HG03097 (cell line): ENCODE measurements at regions not wholly inside any gene's neighbourhood (a gene's known extent, or its start where the extent isn't known, plus 50 kb on each side); places are given as distances from the start of the nearest gene placed in this dataset.

Experiments used
- ATAC-seq: cut with Tn5 transposase; IDR thresholded peaks from one replicate; pipeline ENCODE4 v1.9.1; 2021; ENCODE audit not compliant: unreplicated experiment, low FRiP score

DNA sequence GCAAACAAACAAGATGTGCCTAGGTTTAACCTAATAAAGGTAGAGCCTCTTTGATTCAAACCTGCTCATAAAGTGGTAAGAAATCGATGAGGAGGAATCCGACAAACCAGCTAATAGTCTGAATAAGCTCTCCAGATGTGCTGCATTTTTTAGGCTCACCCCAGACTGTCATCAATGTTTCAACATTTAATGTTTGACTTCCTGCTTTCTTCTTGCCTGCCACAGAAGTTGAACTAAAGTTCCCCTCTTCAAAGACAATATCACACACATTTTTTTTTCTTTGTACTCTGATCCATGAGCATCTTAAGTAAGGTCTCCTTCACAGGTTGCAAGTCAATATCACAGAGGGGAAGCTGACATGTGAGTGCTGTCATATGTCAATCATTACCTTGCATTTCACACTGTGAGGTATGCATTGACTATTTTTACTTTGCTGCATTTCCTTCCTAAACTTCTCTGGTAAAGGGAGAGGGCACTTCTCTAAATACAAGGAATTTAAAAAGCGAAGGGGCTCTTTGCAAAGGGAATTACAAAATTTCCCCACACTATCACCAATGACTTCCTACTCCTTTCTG is 172.3 kb upstream of the MCTP2 start:
- no peak for ATAC-seq

DNA sequence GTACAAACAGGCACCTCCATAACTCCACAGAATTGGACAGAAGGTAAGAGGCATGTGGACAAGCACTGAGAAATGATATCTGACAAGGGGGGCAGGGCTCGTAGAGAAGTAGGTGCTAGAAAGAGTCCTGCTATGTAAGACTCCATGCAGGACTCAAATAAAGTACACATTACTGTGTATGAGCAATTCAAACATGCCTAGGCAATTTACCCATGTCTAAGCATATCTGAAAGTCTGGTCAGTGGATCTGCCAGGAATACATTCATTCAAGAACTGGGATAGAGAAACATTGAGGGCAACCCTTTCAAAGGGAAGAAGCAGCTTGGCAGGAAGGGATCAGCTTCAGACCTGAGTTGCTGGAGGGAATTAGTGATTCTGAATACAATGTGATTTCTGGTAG is 174.1 kb upstream of the MCTP2 start:
- no peak for ATAC-seq

DNA sequence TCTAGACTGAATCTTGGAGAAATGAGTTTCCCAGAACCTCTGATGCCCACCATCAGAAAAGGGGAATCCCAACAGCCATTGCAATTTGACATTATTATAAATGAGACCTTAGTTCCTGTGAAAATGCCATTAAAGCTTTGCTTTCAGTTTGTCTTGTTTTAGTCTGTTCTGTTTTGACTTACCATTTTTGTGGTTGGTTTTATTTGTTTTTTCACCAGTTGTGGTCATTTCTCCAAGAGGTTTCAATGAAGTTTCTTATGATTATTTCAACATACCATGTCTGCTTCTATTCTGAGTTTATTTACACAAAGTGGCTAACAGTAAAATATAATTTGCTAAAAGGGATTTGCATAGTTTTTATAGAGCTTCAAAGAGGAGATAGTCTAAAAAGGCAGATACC is 175.0 kb upstream of the MCTP2 start:
- no peak for ATAC-seq

DNA sequence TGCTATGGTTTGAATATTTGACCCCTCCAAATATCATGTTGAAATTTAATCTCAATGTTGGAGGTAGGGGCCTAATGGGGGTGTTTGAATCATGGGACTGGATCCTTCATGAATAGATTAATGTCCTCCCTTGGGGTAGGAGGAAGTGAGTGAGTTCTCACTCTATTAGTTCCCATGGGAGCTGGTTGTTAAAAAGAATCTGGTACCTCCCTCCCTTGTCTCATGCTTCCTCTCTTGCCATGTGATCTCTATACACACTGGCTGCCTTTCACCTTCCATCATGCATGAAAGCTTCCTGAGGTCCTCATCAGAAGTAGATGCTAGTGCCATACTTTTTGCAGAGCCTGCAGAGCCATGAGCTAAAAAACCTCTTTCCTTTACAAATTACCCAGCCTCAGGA is 177.7 kb upstream of the MCTP2 start:
- no peak for ATAC-seq

DNA sequence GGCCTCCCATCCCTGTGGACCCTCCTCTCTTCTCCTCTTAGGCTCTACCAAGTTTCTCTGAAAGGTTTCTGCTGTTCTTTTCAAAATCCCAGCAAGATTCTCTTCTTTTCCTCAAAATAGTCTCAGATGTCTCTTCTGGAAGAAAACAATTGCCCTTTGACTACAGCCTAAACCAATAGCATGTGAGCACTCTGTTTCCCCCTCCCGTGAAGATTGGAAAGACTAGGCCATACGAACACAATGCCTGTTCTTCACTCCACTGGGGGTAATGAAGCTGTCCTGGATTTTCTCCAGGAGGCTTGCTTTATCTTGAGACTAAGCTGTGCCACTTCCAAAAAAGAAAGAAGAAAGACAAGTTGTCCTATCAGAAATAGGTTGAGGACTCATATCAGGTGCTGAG is 178.7 kb upstream of the MCTP2 start:
- no peak for ATAC-seq

DNA sequence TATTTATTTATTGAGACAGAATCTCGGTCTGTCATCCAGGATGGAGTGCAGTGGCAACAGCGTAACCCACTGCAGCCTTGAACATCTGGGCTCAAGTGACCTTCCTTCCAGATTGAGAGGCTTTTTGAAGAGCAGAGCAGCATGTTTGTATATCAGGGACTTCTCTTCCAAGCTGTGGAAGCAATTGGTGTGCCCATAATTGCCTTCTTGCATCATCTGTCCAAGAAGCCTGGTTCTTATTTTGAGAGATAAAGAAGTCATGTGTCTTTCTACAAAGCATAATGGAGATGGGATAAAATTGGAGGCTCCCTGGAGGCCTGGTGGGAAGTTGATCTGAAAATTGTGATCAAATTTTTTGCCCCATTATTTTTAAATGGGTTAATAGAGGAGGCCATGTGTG is 183.8 kb upstream of the MCTP2 start:
- no peak for ATAC-seq

DNA sequence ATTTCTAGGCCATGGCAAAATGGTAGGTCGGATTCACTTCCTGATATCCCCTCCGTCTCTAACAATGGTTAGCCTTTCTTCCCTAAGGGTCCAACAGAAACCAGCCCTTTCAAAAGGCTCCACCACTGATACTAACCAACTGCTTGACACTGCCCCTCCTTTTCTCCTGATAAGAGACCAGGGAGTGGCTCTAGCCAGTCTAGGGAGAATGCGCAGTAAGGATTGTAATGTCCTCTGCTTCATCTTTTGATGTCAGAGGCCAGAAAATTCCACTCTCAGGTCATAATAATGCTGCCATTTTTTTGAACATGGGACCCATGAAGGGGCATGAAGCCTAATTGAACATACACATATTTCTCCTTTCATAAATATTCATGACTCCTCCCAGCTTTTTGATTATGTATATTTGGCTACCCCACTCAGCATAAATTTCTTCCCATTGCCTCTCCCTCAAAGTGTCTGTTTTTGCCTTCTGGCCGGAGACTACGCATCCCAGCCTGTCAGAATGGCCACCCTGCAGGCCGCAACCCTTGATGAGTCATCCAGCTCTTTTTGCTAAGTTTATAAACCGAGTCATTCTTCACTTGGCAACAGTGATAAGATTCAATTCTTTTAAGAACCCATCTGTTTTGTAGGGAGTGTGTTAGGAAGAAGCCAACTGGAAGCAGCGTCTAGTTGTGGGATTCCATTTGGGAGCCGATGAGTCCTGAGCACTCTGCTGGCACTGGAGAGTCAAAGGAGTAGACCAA is 189.0 kb upstream of the MCTP2 start:
- ATAC-seq = no peak

DNA sequence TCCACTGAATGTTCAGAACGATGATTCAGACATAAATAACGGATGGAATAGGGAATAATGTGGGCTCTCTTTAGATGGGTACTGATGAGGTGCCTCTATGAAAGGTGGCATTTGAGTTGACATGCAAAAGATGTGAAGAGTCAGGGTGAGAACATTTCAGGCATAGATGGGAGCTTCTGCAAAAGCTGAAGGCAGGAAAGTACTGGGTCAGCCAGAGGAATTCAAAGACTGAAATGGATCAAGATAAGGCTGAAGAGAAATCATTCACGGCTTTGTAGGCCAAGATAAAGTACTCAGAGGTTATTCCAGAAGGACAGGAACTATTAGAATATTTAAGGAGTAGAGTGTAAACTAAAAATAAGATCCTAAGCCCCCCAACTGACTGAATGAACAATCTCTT is 189.6 kb upstream of the MCTP2 start:
- no peak for ATAC-seq

DNA sequence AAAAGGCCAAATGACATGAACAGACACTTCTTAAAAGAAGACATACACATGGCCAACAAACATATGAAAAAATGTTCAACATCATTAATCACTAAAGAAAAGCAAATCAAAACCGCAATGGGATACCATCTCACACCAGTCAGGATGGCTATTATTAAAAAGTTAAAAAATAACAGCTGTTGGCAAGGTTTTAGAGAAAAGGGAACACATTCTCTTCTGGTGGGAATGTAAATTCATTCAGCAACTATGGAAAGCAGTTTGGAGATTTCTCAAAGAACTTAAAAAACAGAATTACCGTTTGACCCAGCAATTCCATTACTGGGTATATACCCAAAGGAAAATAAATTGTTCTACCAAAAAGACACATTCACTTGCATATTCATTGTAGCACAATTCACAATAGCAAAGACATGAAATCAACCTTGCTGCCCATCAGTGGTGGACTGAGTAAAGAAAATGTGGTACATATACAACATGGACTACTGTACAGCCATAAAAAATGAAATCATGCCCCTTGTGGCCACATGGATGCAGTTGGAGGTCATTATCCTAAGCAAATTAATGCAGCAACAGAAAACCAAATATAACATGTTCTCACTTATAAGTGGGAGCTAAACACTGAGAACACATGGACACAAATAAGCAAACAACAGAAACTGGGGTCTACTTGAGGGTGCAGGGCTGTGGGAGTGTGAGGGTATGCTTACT is 190.7 kb upstream of the MCTP2 start:
- no peak for ATAC-seq

DNA sequence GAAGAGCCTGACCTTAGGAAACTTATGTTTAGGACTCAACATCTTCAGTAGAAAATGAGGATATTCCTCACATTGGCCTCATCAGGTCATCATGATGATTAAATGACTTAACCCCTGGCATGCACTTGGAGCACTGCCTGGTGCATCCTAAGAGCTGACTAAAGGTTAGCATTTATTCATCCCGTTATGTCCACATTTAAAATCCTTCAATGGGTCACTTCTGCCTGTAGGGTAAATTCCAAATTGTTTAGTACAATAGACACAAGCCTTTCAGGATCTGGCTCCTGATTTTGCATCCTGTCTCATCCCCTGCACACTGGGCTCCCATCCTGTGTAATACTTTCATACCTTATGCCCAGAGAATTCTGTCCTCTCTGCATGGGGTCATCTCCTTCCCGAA is 195.2 kb upstream of the MCTP2 start:
- no peak for ATAC-seq

DNA sequence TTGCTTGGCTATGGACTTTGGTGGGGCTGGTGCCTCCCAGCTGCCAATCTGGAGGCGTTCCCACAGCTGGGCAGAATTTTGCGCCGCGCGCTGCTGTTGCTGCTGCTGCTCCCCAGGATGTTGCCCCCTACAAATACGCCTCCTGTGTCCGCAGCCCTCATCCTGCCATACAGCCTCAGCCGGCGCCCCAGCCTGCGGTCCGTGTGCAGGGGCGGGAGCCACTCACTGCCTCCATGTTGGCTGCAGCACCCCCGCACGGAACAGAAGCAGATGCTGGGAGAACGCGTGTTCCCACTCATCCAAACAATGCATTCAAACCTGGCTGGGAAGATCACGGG is 197.7 kb upstream of the MCTP2 start:
- no peak for ATAC-seq

DNA sequence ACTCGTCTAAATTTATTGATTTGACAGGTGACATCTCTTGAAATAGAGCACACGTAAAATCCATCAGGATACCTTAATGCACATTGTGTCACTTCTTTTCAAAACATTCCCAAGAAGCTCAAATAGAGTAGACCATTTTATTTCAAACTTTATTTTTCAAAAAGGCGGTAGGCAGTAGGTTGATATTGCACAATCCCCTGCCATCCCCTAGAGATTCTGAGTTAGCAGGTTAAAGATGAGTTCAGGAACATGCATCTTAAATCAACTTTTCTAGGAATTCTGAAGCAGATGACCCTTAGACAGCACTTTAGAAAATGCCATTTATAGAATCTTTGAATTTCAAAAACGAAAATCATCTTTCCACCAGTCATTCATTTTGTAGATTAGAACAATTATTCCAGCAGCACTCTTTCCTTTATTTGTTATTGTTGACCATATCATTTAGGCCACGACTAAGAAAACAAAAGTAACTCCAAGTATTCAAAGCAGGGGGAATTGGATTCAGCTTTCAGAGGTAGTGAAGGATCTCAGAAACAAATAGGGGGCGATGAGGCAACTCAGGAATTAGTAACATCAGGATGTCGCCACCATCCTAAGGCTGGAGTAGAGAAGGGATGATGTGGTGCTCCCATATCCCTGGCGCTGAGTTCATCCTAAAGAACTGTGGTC is 198.2 kb upstream of the MCTP2 start:
- ATAC-seq = no peak

DNA sequence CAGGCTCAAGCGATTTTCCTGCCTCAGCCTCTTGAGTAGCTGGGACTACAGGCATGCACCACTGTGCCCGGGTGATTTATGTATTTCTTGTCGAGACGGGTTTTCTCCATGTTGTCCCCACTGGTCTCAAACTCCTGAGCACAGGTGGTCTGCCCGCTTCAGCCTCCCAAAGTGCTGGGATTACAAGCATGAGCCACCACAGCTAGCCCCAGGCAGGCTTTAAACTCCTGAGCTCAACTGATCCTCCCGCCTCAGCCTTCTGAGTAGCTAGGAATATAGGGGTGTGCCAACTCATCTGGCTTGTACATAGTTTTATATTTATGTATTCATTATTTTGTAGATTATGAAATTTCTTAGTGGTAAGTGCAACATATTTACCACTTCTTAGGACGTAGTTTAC is 198.8 kb upstream of the MCTP2 start:
- no peak for ATAC-seq

DNA sequence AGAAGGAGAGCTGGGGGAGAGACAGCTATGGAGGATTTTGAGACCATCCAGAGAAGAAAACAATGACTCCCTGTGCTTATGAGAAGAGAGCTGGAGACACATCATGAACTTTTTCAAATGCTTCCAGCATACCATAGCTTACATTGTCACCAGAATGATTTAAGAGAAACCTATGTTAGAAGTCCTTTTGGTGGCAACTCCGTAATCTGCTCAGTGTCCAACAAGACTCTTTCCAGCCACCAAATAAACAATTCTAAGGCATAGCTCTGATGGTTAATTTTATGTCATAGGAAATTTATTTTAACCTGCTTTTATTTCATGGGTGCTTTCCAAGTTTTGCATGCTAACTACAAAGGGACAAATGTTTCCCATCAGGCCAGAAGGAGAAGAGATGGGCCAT is 200.3 kb upstream of the MCTP2 start:
- ATAC-seq = no peak

DNA sequence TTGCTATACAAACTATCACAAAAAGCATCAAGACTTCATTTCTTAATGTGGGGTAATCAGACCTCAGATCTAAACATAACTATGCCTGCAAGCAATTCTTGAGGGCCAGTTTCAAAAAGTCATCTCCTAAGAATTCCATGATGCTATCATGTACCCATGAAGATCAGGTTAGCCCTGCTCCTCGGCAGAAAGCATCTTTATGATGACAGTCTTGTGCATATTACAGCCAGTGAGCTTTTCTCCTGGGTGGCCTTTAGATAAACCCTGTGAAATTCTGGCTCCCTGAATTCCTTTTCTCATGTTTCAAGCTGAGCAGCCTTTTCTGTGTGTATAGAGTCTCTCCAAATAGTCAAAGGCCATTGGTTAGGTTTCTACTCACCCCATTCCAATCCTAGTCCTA is 201.9 kb upstream of the MCTP2 start:
- ATAC-seq = no peak

DNA sequence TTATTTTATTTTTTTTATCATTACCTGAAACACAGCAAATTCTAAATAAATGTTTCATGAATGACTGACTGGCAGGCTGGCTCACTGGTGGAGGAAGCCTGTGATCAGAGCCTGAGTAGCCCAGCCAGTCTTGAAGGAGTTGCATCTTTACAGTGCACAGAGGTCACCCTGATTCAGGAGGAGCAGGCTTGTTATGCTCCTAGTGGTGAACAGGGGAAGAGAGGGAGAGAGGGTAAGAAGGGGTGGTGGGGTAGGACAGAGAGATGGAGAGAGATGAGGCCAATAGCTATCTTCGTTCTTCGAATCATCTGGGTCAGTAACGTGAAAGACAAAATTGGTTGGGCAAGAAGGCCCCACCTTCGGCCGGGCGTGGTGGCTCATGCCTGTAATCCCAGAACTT is 202.6 kb upstream of the MCTP2 start:
- ATAC-seq = no peak

DNA sequence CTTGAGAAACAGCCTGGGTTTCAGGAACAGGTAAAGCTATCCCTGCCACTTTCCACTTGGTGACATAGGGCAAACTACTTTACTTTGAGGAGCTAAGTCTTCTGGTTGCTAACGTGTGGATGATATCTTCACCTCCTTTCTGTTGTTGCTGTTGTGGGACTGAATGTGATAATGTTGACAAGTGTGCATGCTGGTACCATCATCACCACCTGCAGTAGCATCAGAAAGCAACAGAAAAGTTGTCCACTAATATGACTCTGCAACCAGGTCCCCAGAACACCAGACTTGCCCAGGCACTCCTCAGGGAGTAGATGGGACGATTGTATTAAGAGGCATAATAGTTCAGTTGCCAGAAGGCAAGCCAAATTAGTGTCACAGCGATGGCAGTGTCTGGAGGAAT is 203.2 kb upstream of the MCTP2 start:
- ATAC-seq = no peak

DNA sequence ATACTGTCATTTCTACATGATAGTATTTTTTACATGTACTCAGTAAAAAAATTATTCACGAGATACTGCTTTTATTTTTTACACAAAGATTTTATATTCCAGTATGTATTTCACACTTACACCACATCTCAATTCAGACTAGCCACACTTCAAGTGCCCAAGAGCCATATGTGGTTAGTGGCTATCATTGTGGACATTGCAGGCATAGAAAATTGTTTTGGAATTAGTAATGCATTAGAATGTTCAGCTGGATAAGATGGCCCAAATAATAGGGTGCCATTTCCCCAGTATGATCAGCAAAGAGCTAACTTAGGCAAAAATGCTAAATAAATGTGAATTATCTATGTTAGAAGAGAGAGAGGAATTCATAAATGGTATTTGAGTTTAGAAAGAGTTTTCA is 203.8 kb upstream of the MCTP2 start:
- ATAC-seq = no peak

DNA sequence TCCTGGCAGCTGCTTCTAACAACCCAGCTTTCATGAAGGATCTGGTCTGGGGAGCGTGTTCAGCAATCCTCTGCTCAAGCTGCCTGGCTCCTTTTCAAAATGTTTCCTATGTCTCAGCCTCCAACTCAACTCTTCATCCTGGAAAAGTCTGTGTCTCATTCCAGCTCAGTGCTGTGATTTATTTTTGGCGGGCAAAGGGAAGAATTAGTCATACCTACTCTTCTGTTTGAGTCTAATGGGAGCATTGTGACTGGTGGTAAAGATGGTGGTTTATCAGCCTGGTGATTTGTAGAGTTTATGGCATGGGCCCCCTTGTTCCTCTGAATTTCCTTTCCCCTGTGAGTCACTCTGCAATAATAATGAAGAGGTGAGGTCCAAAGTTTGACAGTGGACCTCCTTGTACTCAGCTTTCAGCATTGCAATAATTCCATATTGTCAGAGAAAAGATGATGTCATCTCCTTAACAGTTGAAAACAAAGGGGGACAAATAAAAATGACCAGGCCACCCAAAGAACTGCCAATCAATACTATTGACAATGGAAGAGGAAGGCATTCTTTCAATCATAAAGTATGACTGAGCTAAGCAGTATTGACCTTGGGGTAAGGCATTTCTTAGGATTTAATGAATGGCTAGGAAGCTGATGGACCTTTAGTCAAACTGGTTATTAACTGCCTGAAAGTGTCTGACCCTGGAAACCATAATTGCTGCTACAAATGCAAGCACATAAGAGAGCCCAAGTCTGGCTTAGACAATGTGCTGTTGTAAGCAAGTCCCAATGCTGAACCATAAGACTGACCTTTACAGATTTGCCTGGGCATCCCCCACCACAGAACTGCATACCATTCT is 204.7 kb upstream of the MCTP2 start:
- ATAC-seq = no peak

DNA sequence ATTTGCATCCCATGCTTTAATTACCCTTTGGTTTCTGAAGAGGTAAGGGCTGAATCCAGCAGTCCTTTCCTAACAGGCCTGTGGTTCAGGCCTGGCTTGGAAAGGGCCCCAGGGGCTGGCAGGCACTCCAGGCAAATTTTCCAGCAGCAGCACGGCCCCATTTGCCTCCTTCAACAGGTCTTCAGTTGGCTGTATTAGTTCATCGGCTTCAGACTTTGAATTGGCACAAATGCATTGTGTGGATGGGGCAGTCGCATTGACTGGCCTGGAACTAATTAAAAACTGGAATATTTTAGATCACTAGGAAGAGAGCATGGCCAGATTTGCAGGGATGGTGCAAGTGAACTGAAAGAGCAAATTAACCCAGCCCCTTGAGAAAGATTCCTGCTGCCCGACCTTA is 207.8 kb upstream of the MCTP2 start:
- no peak for ATAC-seq
